GM21447 (cell line): ENCODE measurements at regions not wholly inside any gene's neighbourhood (a gene's known extent, or its start where the extent isn't known, plus 50 kb on each side); places are given as distances from the start of the nearest gene placed in this dataset.

ENCODE experiments used
- ATAC-seq: cut with Tn5 transposase; IDR thresholded peaks from one replicate; pipeline ENCODE4 v1.9.1; 2021; ENCODE audit not compliant: unreplicated experiment

DNA sequence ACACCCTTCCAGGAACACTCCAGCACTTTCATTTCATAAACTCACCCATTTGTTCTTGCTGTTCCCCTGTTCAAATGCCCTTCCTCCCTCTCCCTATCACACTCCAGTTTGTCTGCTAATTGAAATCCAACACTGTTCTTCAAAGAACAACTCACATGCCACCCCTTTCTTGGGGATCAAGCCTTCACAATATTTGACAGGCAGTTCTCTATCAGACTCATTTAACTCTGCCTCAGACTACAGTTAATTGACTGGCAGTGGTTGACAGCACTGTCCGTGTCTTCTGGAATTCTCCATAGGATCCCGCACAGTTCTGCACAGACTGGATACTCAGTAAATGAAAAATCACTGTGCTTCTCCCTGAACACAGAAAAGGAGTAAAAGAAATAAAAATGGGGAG, 87.8 kb downstream of the PMP22 start:
- ATAC-seq = no peak

DNA sequence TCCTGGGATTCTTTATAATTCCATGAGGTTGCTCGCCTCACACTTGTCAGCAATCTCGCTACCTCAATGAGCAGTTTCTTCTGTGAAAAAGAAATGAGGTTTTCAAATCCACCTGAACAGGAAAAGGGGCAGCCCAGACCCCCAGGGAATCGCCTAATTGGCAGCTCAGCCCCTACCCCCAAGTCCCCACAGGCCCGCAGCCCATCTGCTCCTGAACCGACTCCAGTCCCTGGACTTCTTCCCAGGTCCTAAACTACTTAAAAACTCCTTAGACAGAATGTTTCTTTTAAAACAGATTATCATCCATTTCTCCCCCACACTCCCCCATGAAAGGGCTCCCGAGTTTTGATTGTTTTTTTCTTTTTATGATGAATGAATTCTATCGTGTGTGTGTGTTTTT, 89.8 kb downstream of the PMP22 start:
- ATAC-seq = no peak

DNA sequence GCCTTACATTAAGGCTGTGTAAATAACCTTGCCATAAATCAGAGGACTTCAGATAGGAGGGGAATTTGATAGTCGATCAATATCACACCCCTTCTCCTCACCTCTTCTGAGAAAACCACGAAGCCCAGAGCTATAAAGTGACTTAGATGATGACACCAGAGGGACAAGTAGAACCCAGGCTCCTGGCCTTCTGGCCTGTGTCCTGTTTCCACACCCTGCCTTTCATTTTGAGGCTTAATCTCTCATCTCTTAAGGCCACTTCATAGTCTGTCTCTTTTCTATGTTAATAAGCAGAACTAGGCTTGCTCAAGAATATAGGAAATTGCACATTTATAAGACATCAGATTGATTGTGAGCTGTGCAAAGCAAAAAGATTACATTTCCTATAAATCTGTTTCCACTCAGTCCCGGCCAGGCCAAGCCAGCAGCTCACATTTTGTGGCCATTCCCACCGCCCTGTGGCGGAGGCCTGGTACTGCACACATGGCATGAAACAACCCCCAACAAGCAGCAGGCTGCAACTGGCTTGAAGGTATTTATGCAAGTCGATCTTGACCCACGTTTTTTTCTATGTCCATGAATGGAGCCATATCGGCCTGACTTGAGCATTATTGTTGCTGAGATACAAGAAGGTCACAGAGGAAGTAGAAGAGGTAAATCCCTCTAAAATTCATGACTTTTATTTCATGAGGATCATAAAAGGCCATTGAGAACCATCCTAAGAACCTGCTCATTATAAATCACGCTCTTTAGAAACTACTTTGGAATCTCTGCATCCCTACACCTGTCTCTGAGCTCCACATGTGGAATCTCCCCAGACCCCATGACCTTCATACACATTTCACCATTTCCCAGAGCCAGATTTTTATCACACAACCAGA, 93.7 kb downstream of the PMP22 start:
- no peak for ATAC-seq

- ATAC-seq = no peak
Observed at GRCh38 chr17:15169676-15170075, 95.5 kb downstream of the PMP22 start.

DNA sequence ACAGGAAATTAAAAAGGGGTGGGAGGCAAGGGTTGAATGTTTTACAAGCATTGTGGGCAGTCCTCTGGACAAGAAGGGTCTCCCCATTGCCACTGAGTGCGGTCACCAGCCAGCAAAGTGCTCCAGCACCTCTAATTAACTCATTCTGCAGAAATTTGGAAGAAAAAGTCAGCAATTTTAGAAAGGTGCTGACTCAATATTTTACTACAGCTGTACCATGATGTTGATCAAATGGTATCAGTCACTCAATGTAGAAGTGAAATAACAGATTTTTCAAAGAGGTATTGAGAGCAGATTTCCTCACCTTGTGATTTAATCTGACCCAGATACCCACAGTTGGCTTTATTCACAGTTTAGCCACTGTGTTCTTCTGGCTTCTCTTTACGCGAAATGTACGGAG, 96.7 kb downstream of the PMP22 start:
- ATAC-seq = no peak

GRCh38 chr17:15161395-15161794, 103.7 kb downstream of the PMP22 start:
- ATAC-seq = no peak

DNA sequence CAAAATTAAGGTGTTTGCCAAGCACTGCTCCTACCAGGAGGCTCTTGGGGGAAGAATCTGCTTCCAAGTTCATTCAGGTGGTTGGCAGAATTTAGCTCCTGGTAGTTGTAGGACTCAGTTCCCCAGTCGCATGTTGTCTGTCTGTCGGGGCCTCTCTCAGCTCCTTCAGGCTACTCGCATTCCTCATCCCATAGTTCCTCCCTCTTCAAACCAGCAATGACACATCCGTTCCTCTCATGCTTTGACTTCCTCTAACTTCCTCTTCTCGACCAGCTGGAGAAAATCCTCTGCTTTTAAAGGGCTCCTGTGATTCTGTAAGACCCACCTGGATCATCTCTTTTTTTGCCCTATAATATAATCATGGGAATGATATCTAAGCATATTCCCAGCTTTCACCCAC, 108.1 kb downstream of the PMP22 start:
- ATAC-seq = no peak

- no peak for ATAC-seq
Observed at GRCh38 chr17:15154618-15155017, 110.5 kb downstream of the PMP22 start.

DNA sequence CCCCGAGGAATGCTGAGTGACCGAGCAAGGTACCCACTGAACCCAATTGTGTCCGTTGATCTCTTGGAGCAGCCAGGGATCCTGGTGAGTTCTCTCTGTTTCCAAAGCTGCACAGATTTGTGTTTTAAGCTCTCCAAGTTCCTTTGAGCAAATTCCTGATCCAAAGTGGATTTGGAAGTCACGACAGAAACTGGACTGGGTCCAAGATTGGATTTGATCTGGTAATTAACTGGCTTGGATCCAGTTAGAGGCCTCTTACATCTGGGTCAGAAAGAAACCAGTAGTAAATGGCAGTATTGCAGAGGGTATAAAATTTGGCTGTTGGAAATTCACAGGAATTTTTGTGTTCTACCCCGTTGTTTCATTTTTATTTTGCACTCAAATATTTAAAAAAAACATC, 119.5 kb downstream of the PMP22 start:
- no peak for ATAC-seq

GRCh38 chr17:15143524-15143923, 121.6 kb downstream of the PMP22 start:
- no peak for ATAC-seq

DNA sequence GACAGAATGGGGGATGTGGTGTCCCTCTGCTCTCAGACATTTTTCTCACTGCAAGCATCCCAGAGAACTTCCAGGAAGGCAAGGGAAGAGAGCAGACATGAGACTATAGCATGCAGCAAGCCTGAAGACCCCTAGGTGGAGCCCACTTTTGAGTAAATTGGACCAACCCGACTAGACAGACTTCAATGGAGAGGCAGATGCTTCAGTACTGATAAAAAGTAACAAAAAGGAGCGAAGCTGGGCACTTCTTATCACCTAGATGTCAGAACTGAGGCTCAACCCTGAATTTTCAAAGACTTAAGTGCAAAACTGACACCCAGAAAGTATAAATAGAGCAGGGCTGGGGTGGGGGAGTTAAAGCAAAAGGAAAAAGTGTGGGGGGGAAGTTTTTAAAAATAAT, 130.8 kb downstream of the PMP22 start:
- no peak for ATAC-seq

- no peak for ATAC-seq
Observed at GRCh38 chr17:15133826-15134225, 131.3 kb downstream of the PMP22 start.

DNA sequence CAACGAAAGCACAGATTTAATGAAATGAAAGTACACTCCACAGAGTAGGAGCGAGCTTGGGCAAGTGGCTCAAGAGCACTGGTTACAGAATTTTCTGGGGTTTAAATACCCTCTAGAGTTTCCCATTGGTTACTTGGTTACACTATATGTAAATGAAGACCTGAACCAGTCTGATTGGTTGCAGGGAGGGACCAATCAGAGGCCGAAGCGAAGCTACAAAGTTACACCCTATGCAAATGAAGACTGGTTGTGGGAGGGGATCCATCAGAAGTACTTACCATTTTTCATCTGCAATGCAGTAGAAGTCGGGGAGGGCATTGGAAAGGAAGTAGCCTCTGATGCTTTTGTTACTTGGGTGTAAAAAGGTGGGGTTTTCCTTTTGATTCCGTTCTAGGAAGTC, 132.0 kb downstream of the PMP22 start:
- ATAC-seq = no peak

DNA sequence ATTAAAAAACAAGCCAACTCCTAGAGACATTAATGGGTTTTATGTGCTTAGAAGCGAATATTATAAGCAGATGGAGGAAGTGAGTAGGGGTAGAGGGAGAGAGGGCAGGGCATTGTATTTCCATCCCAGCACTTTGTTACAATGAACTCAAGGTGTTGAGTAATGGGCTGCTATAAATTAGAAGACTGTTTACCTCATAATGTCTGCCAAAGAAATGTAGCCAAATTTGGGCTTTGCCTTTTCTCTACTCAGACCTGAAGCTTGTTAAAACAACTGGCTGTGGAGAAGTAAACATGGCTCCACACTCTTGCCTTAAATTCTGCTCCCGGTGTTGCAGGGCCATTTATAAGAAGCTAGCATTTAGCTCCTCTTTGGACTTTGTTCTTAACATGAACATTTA, 134.7 kb downstream of the PMP22 start:
- ATAC-seq = no peak

DNA sequence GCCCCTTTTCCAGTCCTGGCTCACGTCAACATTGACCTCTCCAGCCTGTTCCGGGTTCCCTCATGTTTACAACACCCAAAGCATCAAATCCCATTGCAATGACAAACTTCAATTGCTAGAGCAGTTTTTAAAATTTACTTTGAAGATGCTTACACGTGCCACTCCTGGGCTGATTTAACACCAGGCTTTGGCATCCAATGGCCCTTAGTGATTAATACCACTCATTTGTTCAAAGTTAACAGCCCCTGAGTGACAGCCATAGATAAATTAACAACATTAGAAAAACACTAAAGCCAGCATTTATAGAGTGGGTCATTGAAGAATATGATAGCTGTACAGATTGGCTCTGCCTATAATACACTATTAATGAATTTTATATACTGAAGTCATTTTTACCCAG, 135.1 kb downstream of the PMP22 start:
- ATAC-seq = no peak

GRCh38 chr17:15124746-15125145, 140.4 kb downstream of the PMP22 start:
- ATAC-seq = no peak

DNA sequence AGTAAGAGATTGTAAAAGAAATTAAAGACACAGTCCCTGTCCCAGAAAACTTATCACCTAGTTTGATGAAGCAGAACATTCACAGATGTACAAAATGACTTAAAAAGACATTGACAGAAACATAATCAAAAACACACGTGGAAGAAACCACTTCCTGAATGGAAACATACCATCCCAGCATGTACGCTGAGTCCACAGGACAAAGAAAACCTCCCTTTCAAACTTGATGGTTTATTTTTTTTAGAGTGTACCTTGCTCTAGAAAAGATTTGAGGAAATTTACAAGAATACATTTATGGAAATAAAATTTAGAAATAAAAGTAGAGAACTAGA, 140.9 kb downstream of the PMP22 start:
- no peak for ATAC-seq

GRCh38 chr17:15123593-15124263, 141.4 kb downstream of the PMP22 start:
- ATAC-seq = no peak

DNA sequence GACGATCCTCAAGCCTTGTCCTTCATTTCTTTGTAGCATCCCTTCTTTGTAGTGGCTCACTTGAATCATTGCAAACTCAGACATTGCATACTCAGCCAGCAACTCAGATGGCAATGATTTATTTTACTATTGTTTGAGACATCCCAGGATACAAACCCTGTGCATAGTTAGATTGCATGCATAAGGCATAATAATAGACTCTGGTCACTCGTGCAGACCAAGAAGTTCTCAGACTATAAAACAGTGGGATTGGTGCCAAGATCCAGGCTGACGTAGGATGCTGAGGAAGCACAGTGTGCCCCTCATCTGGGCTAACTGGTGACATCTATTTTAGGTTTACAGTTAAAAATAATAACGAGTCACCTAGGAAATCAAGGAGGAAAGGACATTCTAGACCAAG, 142.3 kb downstream of the PMP22 start:
- no peak for ATAC-seq

GRCh38 chr17:15121426-15121825, 143.7 kb downstream of the PMP22 start:
- ATAC-seq = no peak

DNA sequence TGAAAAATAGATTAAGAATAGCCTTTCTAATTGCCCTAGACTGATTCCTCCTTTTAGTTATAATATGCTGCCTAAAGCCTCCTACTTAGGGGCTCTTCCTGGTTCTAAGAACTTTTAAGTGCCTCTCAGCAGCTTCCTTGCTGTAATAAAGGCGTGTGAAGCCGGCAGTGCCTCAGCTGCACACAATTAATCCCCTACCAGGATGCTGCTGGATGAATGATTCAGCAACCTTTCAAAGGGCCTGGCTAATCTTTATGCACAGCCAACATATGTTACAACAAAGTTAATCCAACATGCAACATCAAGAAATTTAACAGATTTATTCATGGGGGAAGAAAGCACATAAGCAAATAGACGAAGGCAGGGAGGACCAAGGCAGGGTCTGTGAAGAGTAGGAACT, 145.2 kb downstream of the PMP22 start:
- ATAC-seq = no peak

GRCh38 chr17:15117239-15117638, 147.9 kb downstream of the PMP22 start:
- ATAC-seq = no peak
